H1 (cell line): ENCODE measurements at regions not wholly inside any gene's neighbourhood (a gene's known extent, or its start where the extent isn't known, plus 50 kb on each side); places are given as distances from the start of the nearest gene placed in this dataset.

Source experiments
- CBX5 ChIP-seq: fragments of 300-800, 300-1000 bp; sonication (generic); IDR thresholded peaks from 2 replicates; pipeline ENCODE4 v1.7.1; 2016; ENCODE audit warnings: antibody characterized with exemption, low read length, low read depth
- CEBPB ChIP-seq: IDR thresholded peaks from 2 replicates; pipeline ENCODE4 v1.6.1; 2012; ENCODE audit warnings: low read depth, low read length
- EGR1 ChIP-seq: IDR thresholded peaks from 2 replicates; pipeline ENCODE4 v1.6.1; 2011; ENCODE audit warnings: low read depth, low read length, borderline replicate concordance
- EZH2 ChIP-seq: fragments of 200-600 bp; sonication (generic); IDR thresholded peaks from 2 replicates; pipeline ENCODE4 v1.7.1; 2012; ENCODE audit warnings: low read depth, mild to moderate bottlenecking, moderate library complexity, low read length, inconsistent platforms; ENCODE audit not compliant: severe bottlenecking
- FOSL1 ChIP-seq: IDR thresholded peaks from 2 replicates; pipeline ENCODE4 v1.6.1; 2011; ENCODE audit warnings: mild to moderate bottlenecking, low read depth, low read length, moderate library complexity; ENCODE audit not compliant: insufficient read depth
- HDAC2 ChIP-seq, 2 experiments: fragments of 300-600 bp in 1 of 2; sonication (generic) in 1 of 2; IDR thresholded peaks; 2 replicates each; pipeline ENCODE4 v1.6.1; 2011 to 2012; ENCODE audit warnings: low read depth in 2 of 2, low read length in 2 of 2, mild to moderate bottlenecking in 2 of 2, moderate library complexity in 2 of 2, borderline replicate concordance in 1 of 2, inconsistent platforms in 1 of 2
- PHF8 ChIP-seq: fragments of 200-600 bp; sonication (generic); conservative IDR thresholded peaks from 2 replicates; pipeline ENCODE4 v1.7.1; 2012; ENCODE audit warnings: low read depth, mild to moderate bottlenecking, inconsistent platforms, low read length, moderate library complexity
- POLR2A ChIP-seq, 2 experiments: IDR thresholded peaks; 1 replicate in 1 of 2; 2 replicates in 1 of 2; pipeline ENCODE4 v1.6.1; 2011; ENCODE audit warnings: low read depth in 2 of 2, low read length in 2 of 2, mild to moderate bottlenecking in 2 of 2; ENCODE audit errors: control extremely low read depth in 1 of 2
- RAD21 ChIP-seq, 2 experiments: IDR thresholded peaks in 1 of 2; conservative IDR thresholded peaks in 1 of 2; 2 replicates each; pipeline ENCODE4 v1.6.1; 2011; ENCODE audit warnings: low read depth in 2 of 2, low read length in 2 of 2, improper control_type of control experiment in 1 of 2, inconsistent platforms in 1 of 2, mild to moderate bottlenecking in 1 of 2, moderate library complexity in 1 of 2
- RBBP5 ChIP-seq: IDR thresholded peaks from 2 replicates; pipeline ENCODE4 v1.7.1; 2012; ENCODE audit warnings: low read depth, mild to moderate bottlenecking, inconsistent platforms, low read length, moderate library complexity, borderline replicate concordance
- SUZ12 ChIP-seq: fragments of 200-600 bp; sonication (generic); IDR thresholded peaks from 2 replicates; pipeline ENCODE4 v1.6.1; 2012; ENCODE audit warnings: mild to moderate bottlenecking, inconsistent platforms, low read length, moderate library complexity, mixed read lengths
- TF ChIP-seq, protein P1 (sequence below), 3 experiments: IDR thresholded peaks; 1 replicate in 2 of 3; 2 replicates in 1 of 3; pipeline versions ENCODE4 v1.5.1 to v1.6.1; 2011; ENCODE audit warnings: low read length in 3 of 3, mild to moderate bottlenecking in 3 of 3, inconsistent platforms in 2 of 3, low read depth in 1 of 3, moderate library complexity in 1 of 3; ENCODE audit not compliant: insufficient read depth in 1 of 3; ENCODE audit errors: control extremely low read depth in 1 of 3

DNA sequence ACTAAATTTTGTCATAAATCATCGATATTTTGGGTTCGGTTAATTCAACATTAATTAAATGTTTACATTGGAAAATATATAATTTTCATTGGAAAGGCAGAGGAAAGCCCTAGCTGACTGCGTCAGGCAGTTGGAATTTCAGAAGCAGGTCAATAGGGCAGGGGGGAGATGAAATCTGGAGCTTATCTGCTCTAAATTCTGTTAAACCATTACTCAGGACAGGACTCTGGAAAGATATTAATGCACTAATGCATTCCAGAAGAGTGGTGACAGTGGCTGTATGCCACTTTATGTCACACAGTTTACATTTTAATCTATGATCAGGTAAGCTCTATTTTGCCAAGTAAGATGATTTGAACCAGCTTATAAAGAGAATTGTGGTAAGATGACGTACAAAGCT is 153.0 kb upstream of the B3GALT2 start:
- no peak for TF ChIP-seq CEBPB
- TF ChIP-seq SUZ12: no peak
- TF ChIP-seq POLR2A (IDR thresholded peaks at IDR 0.05; ENCODE audit: control extremely low read depth in 1 of 2, low read depth in 2 of 2, low read length in 2 of 2): no peak
- TF ChIP-seq CBX5: no peak
- no peak for TF ChIP-seq HDAC2 (IDR thresholded peaks at IDR 0.05; ENCODE audit: borderline replicate concordance in 1 of 2, low read depth in 2 of 2, low read length in 2 of 2)
- TF ChIP-seq, protein P1, sequence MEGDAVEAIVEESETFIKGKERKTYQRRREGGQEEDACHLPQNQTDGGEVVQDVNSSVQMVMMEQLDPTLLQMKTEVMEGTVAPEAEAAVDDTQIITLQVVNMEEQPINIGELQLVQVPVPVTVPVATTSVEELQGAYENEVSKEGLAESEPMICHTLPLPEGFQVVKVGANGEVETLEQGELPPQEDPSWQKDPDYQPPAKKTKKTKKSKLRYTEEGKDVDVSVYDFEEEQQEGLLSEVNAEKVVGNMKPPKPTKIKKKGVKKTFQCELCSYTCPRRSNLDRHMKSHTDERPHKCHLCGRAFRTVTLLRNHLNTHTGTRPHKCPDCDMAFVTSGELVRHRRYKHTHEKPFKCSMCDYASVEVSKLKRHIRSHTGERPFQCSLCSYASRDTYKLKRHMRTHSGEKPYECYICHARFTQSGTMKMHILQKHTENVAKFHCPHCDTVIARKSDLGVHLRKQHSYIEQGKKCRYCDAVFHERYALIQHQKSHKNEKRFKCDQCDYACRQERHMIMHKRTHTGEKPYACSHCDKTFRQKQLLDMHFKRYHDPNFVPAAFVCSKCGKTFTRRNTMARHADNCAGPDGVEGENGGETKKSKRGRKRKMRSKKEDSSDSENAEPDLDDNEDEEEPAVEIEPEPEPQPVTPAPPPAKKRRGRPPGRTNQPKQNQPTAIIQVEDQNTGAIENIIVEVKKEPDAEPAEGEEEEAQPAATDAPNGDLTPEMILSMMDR (IDR thresholded peaks at IDR 0.05; ENCODE audit: control extremely low read depth in 1 of 3, insufficient read depth in 1 of 3, low read depth in 1 of 3, low read length in 3 of 3): no peak
- no peak for TF ChIP-seq EGR1
- no peak for TF ChIP-seq EZH2
- no peak for TF ChIP-seq RBBP5
- TF ChIP-seq RAD21 (IDR thresholded peaks at IDR 0.05 in 1 of 2, conservative IDR thresholded peaks at IDR 0.05 in 1 of 2; ENCODE audit: low read depth in 2 of 2, low read length in 2 of 2): no peak
- TF ChIP-seq FOSL1: no peak
- no peak for TF ChIP-seq PHF8
